ENCODE measurements at regions not wholly inside any gene's neighbourhood (a gene's known extent, or its start where the extent isn't known, plus 50 kb on each side); places are given as distances from the start of the nearest gene placed in this dataset.

DNA sequence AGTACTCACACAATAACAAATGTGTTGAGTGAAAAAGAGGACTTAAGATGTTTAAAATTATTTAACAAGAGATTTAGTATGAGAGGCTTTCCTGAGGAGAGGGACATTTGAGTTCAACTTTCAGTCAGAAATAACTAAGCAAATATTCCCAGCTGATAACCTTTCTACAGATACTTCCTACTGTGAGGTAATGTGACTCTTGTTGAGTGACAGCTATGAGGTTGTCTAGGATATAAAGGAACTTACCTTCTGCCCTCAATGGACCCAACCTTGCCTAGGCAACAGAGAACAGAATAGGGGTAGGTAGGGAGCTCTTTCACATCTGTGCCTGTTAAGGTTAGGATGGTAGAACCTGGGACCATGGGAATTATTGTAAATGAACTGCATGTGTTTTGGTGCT, 54.7 kb downstream of the GLUD2 start:
- Mint-ChIP-seq H3K4me3 (no peak overlapping the region), H3K27ac (no peak overlapping the region), H3K36me3 (no peaks in the 10 kb centered on the region), H3K4me1 (no peaks in the 10 kb centered on the region), H3K9me3 (no peaks in the 10 kb centered on the region)
- DNase-seq (ENCODE audit: low spot score in 2 of 2) = no peak
- ATAC-seq = no peak

DNA sequence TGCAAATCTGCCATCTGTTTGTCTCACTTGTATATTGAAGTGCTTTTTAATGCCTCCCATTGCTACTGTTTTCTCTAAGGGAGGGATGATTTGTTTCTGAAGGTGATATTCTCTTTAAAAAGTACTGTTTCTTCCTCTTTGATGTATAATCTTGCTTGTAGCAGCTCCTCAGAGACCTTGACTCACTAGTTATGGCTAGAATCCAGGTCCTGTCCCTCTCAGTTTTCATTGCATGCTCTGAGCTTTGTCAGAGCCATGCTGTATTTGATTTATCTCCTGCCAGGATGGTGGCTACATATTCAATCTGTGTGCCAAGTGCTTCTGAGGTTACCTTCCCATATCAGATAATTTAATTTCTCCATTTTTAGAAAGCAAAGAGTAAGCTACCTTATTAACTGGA, 56.0 kb downstream of the GLUD2 start:
- Mint-ChIP-seq H3K9me3 (no peaks in the 10 kb centered on the region), H3K27ac (no peak overlapping the region), H3K4me1 (no peaks in the 10 kb centered on the region), H3K4me3 (no peak overlapping the region), H3K36me3 (no peaks in the 10 kb centered on the region)
- ATAC-seq (no peak), DNase-seq (ENCODE audit: low spot score in 2 of 2) (no peak)

DNA sequence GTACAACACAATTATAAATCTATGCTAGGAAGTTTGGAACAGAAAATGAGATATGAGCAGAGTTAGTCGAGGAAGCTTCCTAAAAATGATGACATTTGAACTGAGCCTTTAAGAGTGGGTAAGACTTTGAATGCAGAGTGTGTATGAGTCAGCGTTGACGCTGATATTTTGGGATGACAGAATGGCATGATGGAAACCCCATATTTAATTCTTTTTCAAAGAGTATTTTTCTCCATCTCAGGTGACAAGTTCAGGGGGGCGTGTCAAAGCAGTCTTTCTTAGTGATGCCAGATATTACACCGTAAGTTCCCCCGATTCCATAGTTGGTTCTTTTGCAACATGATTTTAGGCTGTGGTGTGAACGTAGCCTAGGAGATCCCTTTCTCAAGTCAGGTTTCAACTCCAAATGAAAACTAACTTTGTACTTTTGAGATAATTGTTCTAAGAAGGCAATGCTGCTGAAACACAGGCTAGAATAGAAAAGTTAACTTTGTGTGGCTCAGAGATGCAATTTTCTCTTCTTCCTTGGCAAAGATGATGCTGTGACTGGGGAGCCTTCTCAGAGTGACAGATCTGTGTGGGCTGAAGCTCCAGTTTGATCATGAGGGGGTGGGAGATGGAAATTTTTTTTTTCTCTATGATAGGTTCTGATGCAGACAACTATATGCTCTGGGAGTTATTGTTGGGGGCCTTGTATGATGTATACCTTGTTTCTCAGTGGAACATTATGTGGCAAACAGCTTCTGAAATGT, 59.2 kb downstream of the GLUD2 start:
- Mint-ChIP-seq H3K36me3 (no peaks in the 10 kb centered on the region), H3K27ac (no peak overlapping the region), H3K4me3 (no peak overlapping the region), H3K4me1 (no peaks in the 10 kb centered on the region), H3K9me3 (no peaks in the 10 kb centered on the region)
- DNase-seq (ENCODE audit: low spot score in 2 of 2) (no peak), ATAC-seq (no peak)

DNA sequence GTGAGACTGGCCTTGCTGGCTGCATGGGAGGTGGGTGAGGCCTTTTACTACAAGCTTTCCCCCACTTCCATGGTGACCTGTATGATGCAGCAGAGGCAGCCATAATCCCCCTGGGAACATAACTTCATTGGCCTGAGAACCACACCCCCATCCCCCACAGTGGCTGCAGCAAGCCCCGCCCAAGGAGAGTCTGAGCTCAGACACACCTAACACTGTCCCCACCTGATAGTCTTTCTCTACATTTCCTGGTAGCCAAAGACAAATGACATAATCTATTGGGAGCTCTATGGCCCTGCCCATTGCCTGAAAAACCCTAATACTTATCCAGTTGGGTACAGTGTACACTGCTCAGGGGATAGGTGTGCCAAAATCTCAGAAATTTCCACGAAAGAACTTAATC, 62.6 kb downstream of the GLUD2 start:
- H3K36me3 Mint-ChIP-seq = no peaks in the 10 kb centered on the region
- DNase-seq (ENCODE audit: low spot score in 2 of 2) = no peak
- H3K4me1 Mint-ChIP-seq = no peaks in the 10 kb centered on the region
- H3K4me3 Mint-ChIP-seq = no peak overlapping the region
- H3K27ac Mint-ChIP-seq = no peak overlapping the region
- no peak for ATAC-seq
- no peaks in the 10 kb centered on the region for H3K9me3 Mint-ChIP-seq

DNA sequence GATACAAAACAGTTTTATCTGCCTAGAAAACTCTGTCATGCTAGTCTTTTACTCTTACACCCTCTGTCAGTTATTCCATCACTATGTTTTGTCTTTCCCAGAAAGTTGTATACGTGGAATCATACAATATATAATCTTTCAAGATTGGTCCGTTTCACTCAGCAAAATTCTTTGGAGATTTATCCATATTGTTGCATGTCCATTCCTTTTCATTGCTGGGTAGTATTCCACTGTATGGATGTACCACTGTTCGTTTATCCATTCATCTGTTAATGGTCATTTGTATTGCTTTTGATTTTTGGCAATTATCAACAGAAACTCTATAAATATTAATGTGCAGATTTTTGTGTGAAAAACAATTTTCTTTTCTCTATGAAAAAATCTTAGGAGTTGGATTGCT, 63.1 kb downstream of the GLUD2 start:
- Mint-ChIP-seq H3K27ac (no peak overlapping the region), H3K36me3 (no peaks in the 10 kb centered on the region)
- ATAC-seq = no peak

DNA sequence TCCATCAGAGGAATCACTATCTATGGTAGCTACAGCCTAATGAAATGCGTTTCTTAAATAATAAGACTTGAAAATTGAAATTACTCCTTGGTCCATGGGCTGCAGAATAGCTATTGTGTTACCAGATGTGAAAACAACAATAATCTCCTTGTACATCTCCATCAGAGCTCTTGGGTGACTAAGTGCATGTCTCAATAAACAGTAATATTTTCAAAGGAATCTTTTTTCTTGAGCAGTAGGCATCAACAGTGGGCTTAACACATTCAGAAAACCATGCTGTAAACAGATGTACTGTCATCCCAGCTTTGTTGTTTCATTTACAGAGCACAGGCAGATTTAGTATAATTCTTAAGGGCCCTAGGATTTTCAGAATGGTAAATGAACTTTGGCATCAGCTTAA, 67.3 kb downstream of the GLUD2 start:
- no peaks in the 10 kb centered on the region for H3K4me1 Mint-ChIP-seq
- H3K9me3 Mint-ChIP-seq = no peaks in the 10 kb centered on the region
- H3K36me3 Mint-ChIP-seq = no peaks in the 10 kb centered on the region
- no peak overlapping the region for H3K27ac Mint-ChIP-seq
- ATAC-seq (no peak), DNase-seq (ENCODE audit: low spot score in 2 of 2) (no peak)
- H3K4me3 Mint-ChIP-seq = no peak overlapping the region

More for the DNA sequence above, 63.1 kb downstream of the GLUD2 start:
- no peaks in the 10 kb centered on the region for H3K4me1 Mint-ChIP-seq
- DNase-seq (ENCODE audit: low spot score in 2 of 2) = no peak
- H3K9me3 Mint-ChIP-seq = no peaks in the 10 kb centered on the region
- H3K4me3 Mint-ChIP-seq = no peak overlapping the region

DNA sequence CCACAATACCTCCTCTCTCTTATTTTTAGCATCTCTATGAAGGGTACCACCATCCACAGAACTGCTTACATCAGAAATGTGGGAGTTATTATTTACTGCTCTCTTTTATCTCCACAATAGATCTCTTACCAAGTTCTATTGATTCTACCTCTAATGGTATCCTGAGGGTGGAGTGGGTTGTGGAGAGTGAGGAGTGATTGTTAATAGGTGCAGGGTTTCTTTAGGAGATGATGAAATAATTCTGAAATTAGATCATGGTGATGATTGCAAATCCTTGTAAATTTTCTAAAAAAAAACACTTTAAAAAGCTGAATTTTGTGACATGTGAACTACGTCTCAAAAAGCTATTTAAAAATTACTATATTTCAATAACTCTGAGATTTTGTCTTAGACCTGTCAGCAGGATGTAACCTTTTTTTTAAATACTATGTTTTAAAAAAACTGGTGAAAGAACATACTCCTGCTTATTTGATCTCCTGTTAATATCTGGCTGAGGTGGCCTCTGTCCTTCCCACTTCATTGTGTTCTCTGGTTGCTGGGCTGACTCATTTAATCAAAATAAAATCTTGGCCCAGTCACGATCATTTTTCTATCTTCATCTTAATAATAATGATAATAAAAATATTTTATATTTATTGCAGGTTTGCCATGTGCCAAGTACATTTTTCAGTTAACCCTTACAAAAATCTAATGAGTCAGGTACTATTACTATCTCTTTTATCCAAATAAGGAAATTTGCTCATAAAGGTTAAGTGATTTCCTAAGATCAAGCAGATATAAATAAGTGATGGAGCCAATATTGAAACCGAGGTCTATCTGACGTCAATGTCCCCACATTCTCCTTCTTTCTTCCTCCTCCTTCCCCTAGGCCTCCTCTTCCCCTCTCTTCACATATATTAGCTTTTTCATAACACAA, 73.5 kb downstream of the GLUD2 start:
- no peak overlapping the region for H3K27ac Mint-ChIP-seq

DNA sequence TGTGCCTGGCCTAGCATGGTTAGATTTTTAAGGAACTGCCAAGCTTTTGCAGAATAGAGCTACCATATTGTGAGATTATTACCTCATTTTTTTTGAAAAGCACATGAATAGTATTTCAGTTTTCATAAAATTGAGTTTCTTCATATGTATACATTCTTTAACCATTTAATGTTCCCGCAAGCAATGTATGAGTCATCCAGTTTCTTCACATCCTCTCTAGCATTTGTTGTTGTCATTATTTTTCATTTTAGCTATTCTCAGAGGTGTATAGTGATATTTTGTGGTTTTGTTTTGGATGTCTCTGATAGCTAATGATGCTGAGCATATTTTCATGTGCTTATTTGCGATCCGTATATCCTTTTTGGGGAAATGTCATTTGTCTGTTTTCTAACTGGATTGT, 74.9 kb downstream of the GLUD2 start:
- ATAC-seq = no peak
- DNase-seq (ENCODE audit: low spot score in 2 of 2) = no peak
- Mint-ChIP-seq H3K4me1 (no peaks in the 10 kb centered on the region), H3K4me3 (no peak overlapping the region), H3K27ac (no peak overlapping the region), H3K9me3 (no peaks in the 10 kb centered on the region), H3K36me3 (no peaks in the 10 kb centered on the region)

More for the DNA sequence above, 73.5 kb downstream of the GLUD2 start:
- H3K36me3 Mint-ChIP-seq = no peaks in the 10 kb centered on the region
- DNase-seq (ENCODE audit: low spot score in 2 of 2) (no peak), ATAC-seq (no peak)
- no peaks in the 10 kb centered on the region for H3K9me3 Mint-ChIP-seq
- no peaks in the 10 kb centered on the region for H3K4me1 Mint-ChIP-seq
- no peak overlapping the region for H3K4me3 Mint-ChIP-seq

DNA sequence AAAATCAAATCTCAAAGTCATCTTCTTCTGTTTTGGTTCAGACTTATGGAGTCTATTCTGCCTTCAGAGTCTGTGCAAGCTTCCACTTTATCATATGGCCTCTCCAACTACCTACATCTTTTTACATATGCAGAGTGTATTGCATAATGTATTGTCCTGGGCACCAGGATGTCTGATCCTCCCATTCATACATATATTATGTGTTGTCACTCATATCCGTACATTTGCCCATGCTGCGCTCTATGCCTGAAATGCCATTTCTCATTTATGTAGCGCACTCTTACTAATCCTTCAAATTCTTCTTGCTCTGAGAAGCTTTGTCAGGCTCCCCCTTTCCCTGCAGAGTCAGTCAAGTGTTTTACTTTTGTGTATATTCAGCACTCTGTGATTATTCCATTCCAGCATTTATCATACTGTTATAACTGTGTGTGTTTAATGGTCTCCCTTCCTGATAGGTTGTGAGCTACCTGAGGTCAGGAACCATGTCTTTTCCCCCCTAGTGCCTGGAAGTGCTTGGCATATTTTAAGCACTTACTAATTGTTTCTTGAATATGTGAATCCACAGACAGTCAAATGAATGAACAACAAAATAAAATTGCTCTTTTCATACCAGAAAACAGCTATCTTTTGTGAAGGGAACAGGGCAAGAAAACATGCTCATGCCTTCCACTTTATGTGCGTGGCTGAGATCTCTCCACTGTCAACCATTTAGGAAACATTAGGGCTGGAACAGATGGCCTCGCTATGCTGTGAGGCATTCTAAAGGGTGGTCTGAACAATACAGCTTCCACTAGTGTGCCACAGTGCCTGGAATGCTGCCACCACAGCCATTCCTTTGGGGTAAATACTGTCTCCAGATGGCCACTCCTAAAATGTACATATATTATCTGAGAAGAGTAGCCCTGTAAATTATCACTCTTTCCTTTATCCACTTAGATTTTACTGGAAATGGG, 81.8 kb downstream of the GLUD2 start:
- no peak overlapping the region for H3K27ac Mint-ChIP-seq
- no peak for ATAC-seq
- H3K4me1 Mint-ChIP-seq = no peaks in the 10 kb centered on the region
- no peak for DNase-seq (ENCODE audit: low spot score in 2 of 2)
- no peaks in the 10 kb centered on the region for H3K36me3 Mint-ChIP-seq
- no peaks in the 10 kb centered on the region for H3K9me3 Mint-ChIP-seq
- H3K4me3 Mint-ChIP-seq = no peak overlapping the region

DNA sequence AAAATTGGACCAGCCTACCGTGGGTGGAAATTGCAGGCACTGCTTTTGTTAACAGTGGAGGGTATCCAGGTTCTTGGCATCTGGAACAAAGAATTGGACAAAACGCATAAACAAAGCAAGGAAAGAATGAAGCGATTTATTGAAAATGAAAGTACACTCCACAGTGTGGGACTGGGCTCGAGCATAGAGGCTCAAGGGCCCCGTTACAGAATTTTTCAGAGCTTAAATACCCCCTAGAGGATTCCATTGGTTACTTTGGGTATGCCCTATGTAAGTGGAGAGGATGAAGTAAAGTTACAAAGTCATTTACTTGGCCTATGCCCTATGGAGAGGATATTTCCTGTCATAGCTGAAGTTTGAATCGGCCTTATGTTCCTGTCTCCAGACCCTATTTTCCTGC, 85.3 kb downstream of the GLUD2 start:
- no peak for DNase-seq (ENCODE audit: low spot score in 2 of 2)
- ATAC-seq = no peak
- H3K4me3 Mint-ChIP-seq = no peak overlapping the region
- no peak overlapping the region for H3K27ac Mint-ChIP-seq
- no peaks in the 10 kb centered on the region for H3K4me1 Mint-ChIP-seq
- H3K36me3 Mint-ChIP-seq = no peaks in the 10 kb centered on the region
- no peaks in the 10 kb centered on the region for H3K9me3 Mint-ChIP-seq

DNA sequence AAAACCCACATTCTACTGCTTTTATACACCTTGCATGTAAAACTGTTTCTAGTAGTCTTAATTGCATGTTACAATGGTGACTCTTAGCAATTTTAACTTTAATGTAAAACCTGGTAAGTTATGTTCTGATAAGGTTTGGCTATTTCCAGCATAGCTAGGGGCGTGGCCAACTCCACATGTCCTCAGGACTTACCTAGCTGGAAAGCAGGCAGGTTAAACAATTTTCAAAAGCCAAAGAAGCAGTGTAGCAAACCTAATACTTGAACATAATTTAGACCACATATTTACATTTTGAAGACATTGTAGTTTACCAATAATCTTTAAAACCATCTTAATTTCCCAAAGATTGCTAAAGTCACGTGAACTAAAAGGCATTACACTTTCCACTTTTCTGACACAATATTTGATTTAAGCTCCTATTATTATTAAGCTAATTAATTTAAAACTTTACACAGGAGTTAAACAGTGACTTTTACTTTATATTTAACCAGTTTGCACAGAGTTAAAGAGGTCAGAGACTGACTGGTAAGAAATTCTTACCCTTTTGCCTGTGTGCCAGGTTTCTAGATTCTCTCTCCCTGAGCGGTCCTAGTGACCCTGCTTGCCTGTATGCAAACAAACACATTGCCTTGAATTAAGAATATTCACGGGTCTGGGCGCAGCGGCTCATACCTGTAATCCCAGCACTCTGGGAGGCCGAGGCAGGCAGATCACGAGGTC, 88.2 kb downstream of the GLUD2 start:
- no peak for ATAC-seq
- Mint-ChIP-seq H3K27ac (no peak overlapping the region), H3K4me3 (no peak overlapping the region), H3K9me3 (no peaks in the 10 kb centered on the region), H3K36me3 (no peaks in the 10 kb centered on the region), H3K4me1 (no peaks in the 10 kb centered on the region)
- no peak for DNase-seq (ENCODE audit: low spot score in 2 of 2)

DNA sequence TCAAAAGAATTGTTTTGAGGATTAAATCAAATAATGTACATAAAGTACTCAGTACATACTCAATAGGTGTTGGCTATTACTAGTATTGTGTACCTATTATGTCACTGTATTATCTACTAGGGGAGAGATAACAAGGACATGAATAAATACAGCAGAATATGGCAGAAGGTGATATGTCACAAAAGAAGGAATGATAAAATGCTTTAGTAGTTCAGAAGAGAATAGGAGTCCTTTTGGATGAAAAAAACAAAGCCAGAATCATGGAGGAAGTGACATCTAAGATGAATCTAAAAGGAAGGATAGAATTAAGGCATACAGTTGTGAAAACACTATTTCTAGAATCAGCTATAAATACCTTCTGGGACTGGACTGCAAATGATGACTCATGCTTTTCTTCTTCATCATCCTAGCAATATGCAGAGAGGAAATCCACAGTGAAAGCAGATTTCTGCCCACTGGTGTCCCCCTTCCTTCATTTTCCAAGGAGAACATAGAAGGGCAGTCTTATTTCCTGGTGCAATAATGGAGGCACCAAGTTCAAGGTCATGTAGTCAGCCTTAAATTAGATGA, 98.7 kb downstream of the GLUD2 start:
- Mint-ChIP-seq H3K9me3 (no peaks in the 10 kb centered on the region), H3K4me1 (no peaks in the 10 kb centered on the region), H3K4me3 (no peak overlapping the region), H3K27ac (no peak overlapping the region), H3K36me3 (no peaks in the 10 kb centered on the region)
- ATAC-seq (no peak), DNase-seq (ENCODE audit: low spot score in 2 of 2) (no peak)

DNA sequence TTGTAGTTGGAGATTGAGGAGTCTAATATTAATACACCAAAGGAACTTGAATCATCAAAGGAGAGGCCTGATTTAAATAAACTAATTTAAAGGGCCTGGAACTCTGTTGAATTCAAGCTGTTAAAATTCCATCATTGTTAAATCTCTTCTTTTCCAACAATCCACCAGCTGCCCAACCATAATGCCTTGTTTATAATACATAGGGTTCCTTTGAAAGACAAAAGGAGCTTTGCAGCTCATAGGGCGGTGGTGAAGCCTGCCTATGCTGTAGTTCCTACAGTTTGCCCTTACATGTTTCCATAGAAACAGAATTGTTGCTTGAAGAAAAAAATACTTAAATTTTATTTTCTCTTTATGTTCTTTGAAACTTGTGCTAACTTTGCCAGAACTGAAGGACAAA, 102.8 kb downstream of the GLUD2 start:
- Mint-ChIP-seq H3K4me3 (no peak overlapping the region), H3K36me3 (no peaks in the 10 kb centered on the region), H3K4me1 (no peaks in the 10 kb centered on the region), H3K9me3 (no peaks in the 10 kb centered on the region), H3K27ac (no peak overlapping the region)
- DNase-seq (ENCODE audit: low spot score in 2 of 2) (no peak), ATAC-seq (no peak)

DNA sequence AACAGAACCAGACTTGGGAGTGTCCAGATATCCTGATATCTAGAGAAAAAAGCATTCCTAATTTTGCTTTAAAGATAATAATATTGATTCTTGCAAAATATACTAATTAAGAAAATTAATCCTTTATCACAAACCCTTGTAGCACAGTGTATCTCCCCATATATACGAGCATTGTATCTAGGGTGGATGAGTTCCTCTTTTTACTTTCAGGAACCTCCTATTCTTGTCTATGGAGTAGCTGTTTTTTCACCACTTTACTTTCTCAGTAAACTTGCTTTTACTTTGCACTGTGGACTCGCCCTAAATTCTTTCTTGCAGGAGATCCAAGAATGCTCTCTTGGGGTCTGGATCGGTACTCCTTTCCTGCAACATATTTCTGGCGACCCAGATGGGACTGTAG, 103.9 kb downstream of the GLUD2 start:
- DNase-seq (ENCODE audit: low spot score in 2 of 2) = no peak
- Mint-ChIP-seq H3K36me3 (no peaks in the 10 kb centered on the region), H3K9me3 (no peaks in the 10 kb centered on the region), H3K4me3 (no peak overlapping the region), H3K27ac (no peak overlapping the region), H3K4me1 (no peaks in the 10 kb centered on the region)
- no peak for ATAC-seq

Measured in stimulated activated effector memory CD8-positive, alpha-beta T cell treated with anti-CD3 and anti-CD28 coated beads, Interleukin-12 subunit alpha, Interleukin-12 subunit beta, amount 100 ng/mL, for 72 hours (primary cell).